ENCODE measurements at regions not wholly inside any gene's neighbourhood (a gene's known extent, or its start where the extent isn't known, plus 50 kb on each side); places are given as distances from the start of the nearest gene placed in this dataset.

GRCh38 chr1:218135371-218135770 lies 149.7 kb upstream of the RRP15 start:
- Histone ChIP-seq H4K20me1 (replicated peaks; ENCODE audit: control insufficient read depth, insufficient read depth, low read length) (no peaks in the 10 kb centered on the region), H3K4me3 (no peak overlapping the region), H3K36me3 (ENCODE audit: control insufficient read depth, insufficient read depth, low read length) (no peaks in the 10 kb centered on the region), H3K27me3 (ENCODE audit: control insufficient read depth in 2 of 2, insufficient read depth in 2 of 2, low read length in 2 of 2) (no peaks in the 10 kb centered on the region), H3K9ac (ENCODE audit: insufficient read depth in 1 of 2, low read depth in 2 of 2, low read length in 2 of 2) (no peak overlapping the region), H2AFZ (ENCODE audit: low read depth, low read length) (no peak overlapping the region), H3K27ac (ENCODE audit: extremely low read depth, low read depth, low read length) (no peak overlapping the region), H3K4me1 (replicated peaks in 1 of 2; ENCODE audit: control insufficient read depth in 2 of 2, insufficient read depth in 2 of 2, low read length in 2 of 2) (no peaks in the 10 kb centered on the region), H3K9me3 (replicated peaks; ENCODE audit: control insufficient read depth, insufficient read depth, low read depth, low read length) (no peaks in the 10 kb centered on the region; the same call in 1 of the 2 replicates), H3K9me1 (ENCODE audit: control insufficient read depth, insufficient read depth, low read length) (no peaks in the 10 kb centered on the region), H3K4me2 (ENCODE audit: insufficient read depth, low read length) (no peak overlapping the region), H3K79me2 (ENCODE audit: control insufficient read depth, insufficient read depth, low read length) (no peaks in the 10 kb centered on the region)
- 0% methylated on average over 6 of the region's 6 CpGs for WGBS (ENCODE audit: insufficient coverage, low coverage, missing lambda C conversion rate)
- ATAC-seq (no peak), FAIRE-seq (no peak), DNase-seq (ENCODE audit: extremely low read depth in 1 of 4, low spot score in 3 of 4) (no peak)
- CTCF ChIA-PET (ENCODE audit: low intra/inter-chr PET ratio): no interaction called here
- BruUV-seq (replicated peaks): no TSS peak
- POLR2A ChIA-PET: no interaction called here
- intact Hi-C loops (cut with micrococcal nuclease): no loop called here
- in situ Hi-C loops (cut with MboI): no loop called here
- TF ChIP-seq SREBF2 (CRISPR knock-in tag; IDR thresholded peaks at IDR 0.05) (no peak), PTRF (tag; IDR thresholded peaks at IDR 0.05) (no peak), ETV1 (tag; conservative IDR thresholded peaks at IDR 0.05; ENCODE audit: low read depth) (no peak), ZMIZ1 (IDR thresholded peaks at IDR 0.05; ENCODE audit: low read depth in 2 of 2, low read length in 2 of 2) (no peak), ZNF592 (IDR thresholded peaks at IDR 0.05) (no peak), RFX5 (IDR thresholded peaks at IDR 0.05; ENCODE audit: low read depth, low read length) (no peak), E2F8 (IDR thresholded peaks at IDR 0.05; ENCODE audit: low read depth, partially characterized antibody) (no peak), DPF2 (IDR thresholded peaks at IDR 0.05) (no peak), PTTG1 (tag; IDR thresholded peaks at IDR 0.05; ENCODE audit: low read depth) (no peak), ZFP36 (IDR thresholded peaks at IDR 0.05; ENCODE audit: low read depth, low read length, partially characterized antibody) (no peak), ATF1 (CRISPR knock-in tag; IDR thresholded peaks at IDR 0.05) (no peak), ATF1 (tag; IDR thresholded peaks at IDR 0.05) (no peak), MCM5 (IDR thresholded peaks at IDR 0.05; ENCODE audit: low read depth) (no peak), RB1 (IDR thresholded peaks at IDR 0.05; ENCODE audit: low read depth) (no peak), GTF2E2 (tag; IDR thresholded peaks at IDR 0.05) (no peak)

Measured in K562 (cell line).